Activated CD4-positive, alpha-beta T cell treated with anti-CD3 and anti-CD28 coated beads, Interleukin-2, amount 10 ng/mL, durations not matched to agents 7 days and 5 days (primary cell): ENCODE measurements at regions not wholly inside any gene's neighbourhood (a gene's known extent, or its start where the extent isn't known, plus 50 kb on each side); places are given as distances from the start of the nearest gene placed in this dataset.

Experiments
- CTCF ChIA-PET: fragments of 350-600 bp; sonication (Branson Sonifier 250); formaldehyde crosslinking; loops from one replicate; lab custom pipeline; 2021; ENCODE audit warnings: antibody characterized with exemption; lab: Charles Lee
- POLR2A ChIA-PET: fragments of 350-600 bp; sonication (Branson Sonifier 250); formaldehyde crosslinking; loops from one replicate; lab custom pipeline; 2021; ENCODE audit warnings: antibody characterized with exemption; lab: Charles Lee
- DNase-seq: peaks from one replicate; pipeline ENCODE4 v3.0.0-alpha.2; 2020
- H3K27ac Mint-ChIP-seq: one replicate; pipeline ENCODE4 v1.8.0; 2021; ENCODE audit warnings: mild to moderate bottlenecking, moderate library complexity, mixed read lengths
- H3K27me3 Mint-ChIP-seq: one replicate; pipeline ENCODE4 v1.8.0; 2021; ENCODE audit warnings: mixed read lengths
- H3K36me3 Mint-ChIP-seq: one replicate; pipeline ENCODE4 v1.8.0; 2021; ENCODE audit warnings: low read depth, mixed read lengths
- H3K4me1 Mint-ChIP-seq: one replicate; pipeline ENCODE4 v1.8.0; 2021; ENCODE audit warnings: mixed read lengths
- H3K4me3 Mint-ChIP-seq: one replicate; pipeline ENCODE4 v1.8.0; 2021; ENCODE audit warnings: mild to moderate bottlenecking, moderate library complexity, mixed read lengths
- H3K9me3 Mint-ChIP-seq: one replicate; pipeline ENCODE4 v1.8.0; 2021; ENCODE audit warnings: mixed read lengths

GRCh38 chr6:26161322-26161721, 74.1 kb downstream of the HFE start:
- no peak for DNase-seq
- POLR2A ChIA-PET, result interaction anchor here (0.9 to 2.0 kb wide), 3 partner anchors 11 to 37 kb away, joined by 3 to 6 read pairs (median 5); a partner anchor contains a TSS
- Mint-ChIP-seq H3K9me3 (no peaks in the 10 kb centered on the region), H3K27me3 (peaks cover 3% of the 10 kb centered on the region), H3K27ac (no peak overlapping the region), H3K4me1 (peaks cover 57% of the 10 kb centered on the region), H3K4me3 (peak overlapping the region; percentile 92), H3K36me3 (peaks cover 37% of the 10 kb centered on the region)
- CTCF ChIA-PET, result interaction anchor here (0.6 to 2.1 kb wide), 6 partner anchors 7 to 111 kb away, joined by 3 to 10 read pairs (median 4); a partner anchor contains a TSS

- Mint-ChIP-seq H3K27me3 (no peaks in the 10 kb centered on the region), H3K4me1 (peaks cover 64% of the 10 kb centered on the region), H3K36me3 (peaks cover 40% of the 10 kb centered on the region), H3K27ac (no peak overlapping the region), H3K9me3 (no peaks in the 10 kb centered on the region), H3K4me3 (no peak overlapping the region)
- CTCF ChIA-PET, result interaction anchor here (0.6 kb wide), 1 partner anchor 27 kb away, joined by 3 read pairs; no protein-coding TSS in a partner anchor
- POLR2A ChIA-PET, result interaction anchor here (0.9 to 1.6 kb wide), 2 partner anchors 10 to 39 kb away, joined by 3 to 5 read pairs; a partner anchor contains a TSS
- no peak for DNase-seq
These were observed 75.2 kb downstream of the HFE start for GRCh38 chr6:26162399-26162798.

GRCh38 chr6:26163427-26164119, 76.3 kb downstream of the HFE start:
- Mint-ChIP-seq H3K4me1 (peaks cover 67% of the 10 kb centered on the region), H3K27ac (peak overlapping the region; percentile 78), H3K4me3 (no peak overlapping the region), H3K36me3 (peaks cover 42% of the 10 kb centered on the region), H3K27me3 (no peaks in the 10 kb centered on the region), H3K9me3 (no peaks in the 10 kb centered on the region)
- DNase-seq, result no peak
- CTCF ChIA-PET, result interaction anchor here (1.0 to 1.4 kb wide), 4 partner anchors 9 to 98 kb away, joined by 3 to 4 read pairs (median 3); no protein-coding TSS in a partner anchor
- POLR2A ChIA-PET, result no interaction called here

GRCh38 chr6:26164120-26164505, 76.9 kb downstream of the HFE start:
- no peak for DNase-seq
- H3K27ac Mint-ChIP-seq, result peak overlapping the region; percentile 78
- POLR2A ChIA-PET, result no interaction called here
- CTCF ChIA-PET, result interaction anchor here (1.1 to 1.4 kb wide), 2 partner anchors 8 to 24 kb away, joined by 3 to 4 read pairs; no protein-coding TSS in a partner anchor
- H3K9me3 Mint-ChIP-seq, result no peaks in the 10 kb centered on the region
- no peak overlapping the region for H3K4me3 Mint-ChIP-seq
- H3K4me1 Mint-ChIP-seq, result peaks cover 71% of the 10 kb centered on the region
- H3K27me3 Mint-ChIP-seq, result no peaks in the 10 kb centered on the region
- H3K36me3 Mint-ChIP-seq, result peaks cover 42% of the 10 kb centered on the region

GRCh38 chr6:26165261-26165790, 78.1 kb downstream of the HFE start:
- H3K4me1 Mint-ChIP-seq, result peaks cover 76% of the 10 kb centered on the region
- peaks cover 34% of the 10 kb centered on the region for H3K36me3 Mint-ChIP-seq
- H3K27me3 Mint-ChIP-seq, result no peaks in the 10 kb centered on the region
- H3K4me3 Mint-ChIP-seq, result no peak overlapping the region
- POLR2A ChIA-PET, result interaction anchor here (1.1 to 1.2 kb wide), 2 partner anchors 41 to 51 kb away, joined by 4 read pairs; a partner anchor contains a TSS
- CTCF ChIA-PET, result interaction anchor here (0.9 kb wide), 1 partner anchor 9 kb away, joined by 4 read pairs; no protein-coding TSS in a partner anchor
- DNase-seq, result no peak
- H3K27ac Mint-ChIP-seq, result peak overlapping the region; percentile 51
- H3K9me3 Mint-ChIP-seq, result no peaks in the 10 kb centered on the region

GRCh38 chr6:26170181-26170580, 83.0 kb downstream of the HFE start:
- H3K4me1 Mint-ChIP-seq, result peaks cover 66% of the 10 kb centered on the region
- peak overlapping the region; percentile 97 for H3K27ac Mint-ChIP-seq
- ChIA-PET POLR2A (interaction anchor here (5.4 kb wide), 1 partner anchor 12 kb away, joined by 77 read pairs; a partner anchor contains a TSS), CTCF (interaction anchor here (0.6 to 0.9 kb wide), 2 partner anchors 27 to 47 kb away, joined by 3 read pairs; a partner anchor contains a TSS)
- peak overlapping the region; percentile 85 for H3K4me3 Mint-ChIP-seq
- H3K9me3 Mint-ChIP-seq, result no peaks in the 10 kb centered on the region
- no peaks in the 10 kb centered on the region for H3K27me3 Mint-ChIP-seq
- DNase-seq, result no peak
- H3K36me3 Mint-ChIP-seq, result peaks cover 26% of the 10 kb centered on the region

GRCh38 chr6:26170951-26171841, 84.0 kb downstream of the HFE start:
- DNase-seq, result no peak
- Mint-ChIP-seq H3K9me3 (no peaks in the 10 kb centered on the region), H3K4me1 (peaks cover 66% of the 10 kb centered on the region), H3K27ac (peak overlapping the region; percentile 97), H3K36me3 (peaks cover 20% of the 10 kb centered on the region), H3K4me3 (peak overlapping the region; percentile 85), H3K27me3 (no peaks in the 10 kb centered on the region)
- ChIA-PET CTCF (interaction anchor here (0.6 to 2.6 kb wide), 3 partner anchors 12 to 66 kb away, joined by 3 to 11 read pairs (median 4); no protein-coding TSS in a partner anchor), POLR2A (interaction anchor here (1.7 to 5.4 kb wide), 3 partner anchors 13 to 63 kb away, joined by 8 to 77 read pairs (median 24); a partner anchor contains a TSS)

GRCh38 chr6:26172608-26172968, 85.4 kb downstream of the HFE start:
- no peak for DNase-seq
- ChIA-PET POLR2A (interaction anchor here (0.6 to 5.4 kb wide), 15 partner anchors 11 to 319 kb away, joined by 3 to 77 read pairs (median 6); a partner anchor contains a TSS), CTCF (interaction anchor here (1.0 to 3.3 kb wide), 8 partner anchors 9 to 423 kb away, joined by 3 to 26 read pairs (median 5); a partner anchor contains a TSS)
- H3K4me3 Mint-ChIP-seq, result peak overlapping the region; percentile 85
- H3K9me3 Mint-ChIP-seq, result no peaks in the 10 kb centered on the region
- peaks cover 61% of the 10 kb centered on the region for H3K4me1 Mint-ChIP-seq
- H3K36me3 Mint-ChIP-seq, result peaks cover 12% of the 10 kb centered on the region
- peak overlapping the region; percentile 97 for H3K27ac Mint-ChIP-seq
- no peaks in the 10 kb centered on the region for H3K27me3 Mint-ChIP-seq

- DNase-seq, result no peak
- peaks cover 60% of the 10 kb centered on the region for H3K4me1 Mint-ChIP-seq
- H3K4me3 Mint-ChIP-seq, result peak overlapping the region; percentile 85
- POLR2A ChIA-PET, result interaction anchor here (0.6 to 5.4 kb wide), 9 partner anchors 10 to 148 kb away, joined by 3 to 77 read pairs (median 20); a partner anchor contains a TSS
- H3K27ac Mint-ChIP-seq, result peak overlapping the region; percentile 97
- H3K9me3 Mint-ChIP-seq, result no peaks in the 10 kb centered on the region
- CTCF ChIA-PET, result interaction anchor here (0.7 to 3.3 kb wide), 8 partner anchors 8 to 421 kb away, joined by 3 to 26 read pairs (median 6); a partner anchor contains a TSS
- H3K36me3 Mint-ChIP-seq, result peaks cover 12% of the 10 kb centered on the region
- no peaks in the 10 kb centered on the region for H3K27me3 Mint-ChIP-seq
These were observed 86.6 kb downstream of the HFE start for GRCh38 chr6:26173836-26174145.

GRCh38 chr6:26175033-26175427, 87.8 kb downstream of the HFE start:
- Mint-ChIP-seq H3K4me3 (peak overlapping the region; percentile 54), H3K36me3 (peaks cover 12% of the 10 kb centered on the region), H3K27me3 (no peaks in the 10 kb centered on the region), H3K27ac (peak overlapping the region; percentile 75), H3K4me1 (peaks cover 50% of the 10 kb centered on the region), H3K9me3 (no peaks in the 10 kb centered on the region)
- ChIA-PET CTCF (interaction anchor here (1.0 to 3.3 kb wide), 2 partner anchors 9 to 14 kb away, joined by 4 to 26 read pairs; a partner anchor contains a TSS), POLR2A (interaction anchor here (1.0 to 3.0 kb wide), 4 partner anchors 16 to 41 kb away, joined by 4 to 44 read pairs (median 10); a partner anchor contains a TSS)
- DNase-seq, result no peak

GRCh38 chr6:26175428-26176181, 88.4 kb downstream of the HFE start:
- peak; percentile 81 for DNase-seq
- POLR2A ChIA-PET, result interaction anchor here (0.6 to 1.2 kb wide), 6 partner anchors 17 to 95 kb away, joined by 3 to 16 read pairs (median 4); a partner anchor contains a TSS
- CTCF ChIA-PET, result interaction anchor here (0.6 to 1.2 kb wide), 10 partner anchors 12 to 393 kb away, joined by 3 to 10 read pairs (median 3); a partner anchor contains a TSS
- Mint-ChIP-seq H3K9me3 (peaks cover 2% of the 10 kb centered on the region), H3K36me3 (peaks cover 15% of the 10 kb centered on the region), H3K27me3 (no peaks in the 10 kb centered on the region), H3K4me1 (peaks cover 50% of the 10 kb centered on the region), H3K4me3 (peak overlapping the region; percentile 54), H3K27ac (peak overlapping the region; percentile 75)
